ENCODE measurements at regions not wholly inside any gene's neighbourhood (a gene's known extent, or its start where the extent isn't known, plus 50 kb on each side); places are given as distances from the start of the nearest gene placed in this dataset.

GRCh38 chr7:124208173-124208572 lies 175.3 kb upstream of the TMEM229A start:
- no peak for TF ChIP-seq CTCF (IDR thresholded peaks at IDR 0.05)
- no peak for TF ChIP-seq EP300 (IDR thresholded peaks at IDR 0.05)
- TF ChIP-seq POLR2A (IDR thresholded peaks at IDR 0.05): no peak

All from suprapubic skin (tissue), 3 donors.